ENCODE measurements at regions not wholly inside any gene's neighbourhood (a gene's known extent, or its start where the extent isn't known, plus 50 kb on each side); places are given as distances from the start of the nearest gene placed in this dataset.
"Not testable (repeated sequence)": the region's sequence is repeated elsewhere in the genome, so short reads cannot be mapped to it uniquely, and the experiment has no call there.

GRCh38 chr2:166750624-166751023 lies 137.7 kb upstream of the XIRP2 start:
- Histone ChIP-seq H3K4me1 (ENCODE audit: control insufficient read depth, insufficient read depth, low read length) (no peaks in the 10 kb centered on the region), H4K20me1 (ENCODE audit: control insufficient read depth, insufficient read depth) (no peaks in the 10 kb centered on the region), H3K9ac (ENCODE audit: control insufficient read depth, insufficient read depth, low read length) (no peak overlapping the region), H3K27me3 (replicated peaks in 1 of 2; ENCODE audit: control insufficient read depth in 2 of 2, insufficient read depth in 2 of 2, low read length in 1 of 2) (no peaks in the 10 kb centered on the region), H3K9me3 (replicated peaks; ENCODE audit: control insufficient read depth, insufficient read depth, low read length) (no peaks in the 10 kb centered on the region), H2AFZ (ENCODE audit: control insufficient read depth, low read depth, low read length) (no peak overlapping the region), H3K27ac (ENCODE audit: control insufficient read depth, insufficient read depth) (no peak overlapping the region), H3K79me2 (ENCODE audit: control insufficient read depth, insufficient read depth, low read length) (no peaks in the 10 kb centered on the region), H3K4me2 (ENCODE audit: control insufficient read depth, insufficient read depth) (no peak overlapping the region), H3K36me3 (ENCODE audit: control insufficient read depth in 2 of 2, insufficient read depth in 2 of 2, low read length in 1 of 2) (no peaks in the 10 kb centered on the region), H3K4me3 (no peak overlapping the region)
- DNase-seq (ENCODE audit: low read depth, low spot score) (no peak), ATAC-seq (no peak), FAIRE-seq (no peak)
- RAD21 ChIA-PET (ENCODE audit: unreplicated experiment): no interaction called here
- CTCF ChIA-PET: no interaction called here
- SMC1A ChIA-PET (ENCODE audit: uncharacterized antibody, unreplicated experiment): interaction anchor here (1.0 kb wide), 2 partner anchors 9 to 49 kb away, joined by 3 read pairs; no protein-coding TSS in a partner anchor
- in situ Hi-C loops (cut with MboI) (no loop called here), intact Hi-C loops (cut with micrococcal nuclease; ENCODE audit: unreplicated experiment) (no loop called here)
- WGBS (ENCODE audit: insufficient coverage, insufficient replicate concordance, low lambda C conversion rate, missing lambda C conversion rate): 0% methylated on average over 1 of the region's 1 CpG
- TF ChIP-seq HDAC6 (IDR thresholded peaks at IDR 0.05; ENCODE audit: unreplicated experiment) (no peak), POLR2A (IDR thresholded peaks at IDR 0.05; ENCODE audit: low read depth, low read length) (no peak), HDGF (IDR thresholded peaks at IDR 0.05) (no peak), PAX5 (IDR thresholded peaks at IDR 0.05; ENCODE audit: borderline replicate concordance, low read depth, low read length) (no peak), RFX5 (IDR thresholded peaks at IDR 0.05; ENCODE audit: low read depth, low read length) (no peak), MEF2A (IDR thresholded peaks at IDR 0.05; ENCODE audit: insufficient read depth, low read depth, low read length) (no peak), CREB1 (IDR thresholded peaks at IDR 0.05; ENCODE audit: low read depth) (no peak), SREBF2 (IDR thresholded peaks at IDR 0.05; ENCODE audit: low read length) (no peak), NKRF (conservative IDR thresholded peaks at IDR 0.05) (no peak)
- BruUV-seq (replicated peaks): no TSS peak
- POLR2A ChIA-PET: no interaction called here

GRCh38 chr2:166744117-166744516 lies 144.2 kb upstream of the XIRP2 start:
- H3K4me2 ChIP-seq (ENCODE audit: control insufficient read depth, insufficient read depth); H4K20me1 ChIP-seq (ENCODE audit: control insufficient read depth, insufficient read depth); RAD21 ChIA-PET (ENCODE audit: unreplicated experiment); in situ Hi-C loops (cut with MboI); CTCF ChIA-PET; FAIRE-seq; H2AFZ ChIP-seq (ENCODE audit: control insufficient read depth, low read depth, low read length); H3K9ac ChIP-seq (ENCODE audit: control insufficient read depth, insufficient read depth, low read length); H3K9me3 ChIP-seq (replicated peaks; ENCODE audit: control insufficient read depth, insufficient read depth, low read length); intact Hi-C loops (cut with micrococcal nuclease; ENCODE audit: unreplicated experiment); H3K27me3 ChIP-seq (replicated peaks in 1 of 2; ENCODE audit: control insufficient read depth in 2 of 2, insufficient read depth in 2 of 2, low read length in 1 of 2); BruUV-seq (replicated peaks); H3K4me3 ChIP-seq; H3K36me3 ChIP-seq (ENCODE audit: control insufficient read depth in 2 of 2, insufficient read depth in 2 of 2, low read length in 1 of 2); POLR2A ChIA-PET; SMC1A ChIA-PET (ENCODE audit: uncharacterized antibody, unreplicated experiment); ATAC-seq; H3K27ac ChIP-seq (ENCODE audit: control insufficient read depth, insufficient read depth); H3K4me1 ChIP-seq (ENCODE audit: control insufficient read depth, insufficient read depth, low read length); H3K79me2 ChIP-seq (ENCODE audit: control insufficient read depth, insufficient read depth, low read length); DNase-seq (ENCODE audit: low read depth, low spot score): not testable (repeated sequence)
- WGBS (ENCODE audit: insufficient coverage, insufficient replicate concordance, low lambda C conversion rate, missing lambda C conversion rate): 0% methylated on average over 1 of the region's 1 CpG
